ENCODE measurements at regions not wholly inside any gene's neighbourhood (a gene's known extent, or its start where the extent isn't known, plus 50 kb on each side); places are given as distances from the start of the nearest gene placed in this dataset.

DNA sequence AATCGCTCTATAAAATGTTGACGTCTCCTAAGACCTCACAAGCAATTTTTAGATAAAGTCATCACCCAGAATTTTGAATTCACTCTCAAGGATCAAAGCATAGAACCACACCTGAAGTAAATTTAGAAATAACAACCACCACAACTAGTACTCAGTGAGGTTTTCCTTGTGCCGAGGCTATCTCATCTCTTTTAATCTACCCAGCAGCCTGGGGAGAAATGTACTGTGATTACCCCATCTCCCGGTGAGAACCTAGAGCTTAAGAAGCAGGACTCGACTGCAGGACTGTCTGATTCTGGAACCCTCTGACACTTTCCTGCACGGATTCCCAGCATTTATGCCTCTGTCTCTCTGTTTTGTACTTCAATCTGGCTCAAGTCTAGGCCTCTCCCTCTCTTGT, 180.9 kb upstream of the PLXNC1 start:
- TF ChIP-seq POLR2A (IDR thresholded peaks at IDR 0.05) (no peak), POLR2AphosphoS5 (IDR thresholded peaks at IDR 0.05) (no peak)
- TF ChIP-seq, protein P1, sequence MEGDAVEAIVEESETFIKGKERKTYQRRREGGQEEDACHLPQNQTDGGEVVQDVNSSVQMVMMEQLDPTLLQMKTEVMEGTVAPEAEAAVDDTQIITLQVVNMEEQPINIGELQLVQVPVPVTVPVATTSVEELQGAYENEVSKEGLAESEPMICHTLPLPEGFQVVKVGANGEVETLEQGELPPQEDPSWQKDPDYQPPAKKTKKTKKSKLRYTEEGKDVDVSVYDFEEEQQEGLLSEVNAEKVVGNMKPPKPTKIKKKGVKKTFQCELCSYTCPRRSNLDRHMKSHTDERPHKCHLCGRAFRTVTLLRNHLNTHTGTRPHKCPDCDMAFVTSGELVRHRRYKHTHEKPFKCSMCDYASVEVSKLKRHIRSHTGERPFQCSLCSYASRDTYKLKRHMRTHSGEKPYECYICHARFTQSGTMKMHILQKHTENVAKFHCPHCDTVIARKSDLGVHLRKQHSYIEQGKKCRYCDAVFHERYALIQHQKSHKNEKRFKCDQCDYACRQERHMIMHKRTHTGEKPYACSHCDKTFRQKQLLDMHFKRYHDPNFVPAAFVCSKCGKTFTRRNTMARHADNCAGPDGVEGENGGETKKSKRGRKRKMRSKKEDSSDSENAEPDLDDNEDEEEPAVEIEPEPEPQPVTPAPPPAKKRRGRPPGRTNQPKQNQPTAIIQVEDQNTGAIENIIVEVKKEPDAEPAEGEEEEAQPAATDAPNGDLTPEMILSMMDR (IDR thresholded peaks at IDR 0.05), result no peak
